ENCODE measurements at regions not wholly inside any gene's neighbourhood (a gene's known extent, or its start where the extent isn't known, plus 50 kb on each side); places are given as distances from the start of the nearest gene placed in this dataset.

- Histone ChIP-seq H3K27me3 (replicated peaks; ENCODE audit: insufficient read depth) (no peaks in the 10 kb centered on the region), H3K9me3 (ENCODE audit: low read depth) (no peaks in the 10 kb centered on the region), H3K9me2 (ENCODE audit: insufficient read depth) (no peaks in the 10 kb centered on the region), H3K36me3 (ENCODE audit: low read depth) (no peaks in the 10 kb centered on the region), H3K9ac (no peak overlapping the region), H3K4me2 (ENCODE audit: unreplicated experiment) (no peak overlapping the region), H3K79me2 (ENCODE audit: insufficient read depth) (no peaks in the 10 kb centered on the region), H3K4me3 (no peak overlapping the region), H3F3A (ENCODE audit: insufficient read depth) (no peaks in the 10 kb centered on the region), H4K20me1 (ENCODE audit: insufficient read depth) (no peaks in the 10 kb centered on the region), H3K27ac (no peak overlapping the region), H3K4me1 (ENCODE audit: insufficient read depth) (no peaks in the 10 kb centered on the region), H2AFZ (no peak overlapping the region)
- TF ChIP-seq EZH2phosphoT487 (IDR thresholded peaks at IDR 0.05; ENCODE audit: insufficient read depth, low read depth) (no peak), EZH2 (IDR thresholded peaks at IDR 0.05; ENCODE audit: insufficient read depth, poor library complexity, severe bottlenecking) (no peak)
- in situ Hi-C loops (cut with MboI) = no loop called here
- 53 to 58% methylated on average over 1 of the region's 1 CpG for WGBS, 2 experiments (ENCODE audit: low coverage in 1 of 2, low lambda C conversion rate in 2 of 2, missing lambda C conversion rate in 2 of 2)
- DNase-seq = no peak
Measured at GRCh38 chr4:79621061-79621460, 213.0 kb upstream of the GK2 start.

- no peak overlapping the region for H3K4me2 ChIP-seq (ENCODE audit: unreplicated experiment)
- no peak for TF ChIP-seq EZH2 (IDR thresholded peaks at IDR 0.05; ENCODE audit: insufficient read depth, poor library complexity, severe bottlenecking)
- no peak for TF ChIP-seq EZH2phosphoT487 (IDR thresholded peaks at IDR 0.05; ENCODE audit: insufficient read depth, low read depth)
- no peak overlapping the region for H2AFZ ChIP-seq
- H3K27me3 ChIP-seq (replicated peaks; ENCODE audit: insufficient read depth) = no peaks in the 10 kb centered on the region
- no peaks in the 10 kb centered on the region for H3K9me2 ChIP-seq (ENCODE audit: insufficient read depth)
- no peak overlapping the region for H3K4me3 ChIP-seq
- H3K9me3 ChIP-seq (ENCODE audit: low read depth) = no peaks in the 10 kb centered on the region
- no peak overlapping the region for H3K9ac ChIP-seq
- no peak for DNase-seq
- H4K20me1 ChIP-seq (ENCODE audit: insufficient read depth) = no peaks in the 10 kb centered on the region
- no peaks in the 10 kb centered on the region for H3K36me3 ChIP-seq (ENCODE audit: low read depth)
- H3K27ac ChIP-seq = no peak overlapping the region
- H3F3A ChIP-seq (ENCODE audit: insufficient read depth) = no peaks in the 10 kb centered on the region
- in situ Hi-C loops (cut with MboI) = no loop called here
- H3K4me1 ChIP-seq (ENCODE audit: insufficient read depth) = no peaks in the 10 kb centered on the region
- no peaks in the 10 kb centered on the region for H3K79me2 ChIP-seq (ENCODE audit: insufficient read depth)
Measured at GRCh38 chr4:79620617-79621016, 212.6 kb upstream of the GK2 start.

GRCh38 chr4:79613269-79613935 lies 205.4 kb upstream of the GK2 start:
- 54 to 55% methylated on average over 3 of the region's 3 CpGs for whole genome bisulfite sequencing, 2 experiments (ENCODE audit: low coverage in 1 of 2, low lambda C conversion rate in 2 of 2, missing lambda C conversion rate in 2 of 2)
- Histone ChIP-seq H3K4me1 (ENCODE audit: insufficient read depth) (no peaks in the 10 kb centered on the region), H3K27ac (no peak overlapping the region), H3K9ac (no peak overlapping the region), H4K20me1 (ENCODE audit: insufficient read depth) (no peaks in the 10 kb centered on the region), H3K9me2 (ENCODE audit: insufficient read depth) (no peaks in the 10 kb centered on the region), H3K36me3 (ENCODE audit: low read depth) (no peaks in the 10 kb centered on the region), H3K4me3 (no peak overlapping the region), H3K4me2 (ENCODE audit: unreplicated experiment) (no peak overlapping the region), H3K79me2 (ENCODE audit: insufficient read depth) (no peaks in the 10 kb centered on the region), H2AFZ (no peak overlapping the region), H3K27me3 (replicated peaks; ENCODE audit: insufficient read depth) (no peaks in the 10 kb centered on the region), H3F3A (ENCODE audit: insufficient read depth) (no peaks in the 10 kb centered on the region), H3K9me3 (ENCODE audit: low read depth) (no peaks in the 10 kb centered on the region)
- in situ Hi-C loops (cut with MboI) = no loop called here
- TF ChIP-seq EZH2phosphoT487 (IDR thresholded peaks at IDR 0.05; ENCODE audit: insufficient read depth, low read depth) (no peak), EZH2 (IDR thresholded peaks at IDR 0.05; ENCODE audit: insufficient read depth, poor library complexity, severe bottlenecking) (no peak)
- no peak for DNase-seq

- Histone ChIP-seq H3K4me2 (ENCODE audit: unreplicated experiment) (no peak overlapping the region), H3K4me3 (no peak overlapping the region), H3K9ac (no peak overlapping the region), H3K9me2 (ENCODE audit: insufficient read depth) (no peaks in the 10 kb centered on the region), H3K4me1 (ENCODE audit: insufficient read depth) (no peaks in the 10 kb centered on the region), H3K36me3 (ENCODE audit: low read depth) (no peaks in the 10 kb centered on the region), H3K27ac (no peak overlapping the region), H3K79me2 (ENCODE audit: insufficient read depth) (no peaks in the 10 kb centered on the region), H4K20me1 (ENCODE audit: insufficient read depth) (no peaks in the 10 kb centered on the region), H3K27me3 (replicated peaks; ENCODE audit: insufficient read depth) (no peaks in the 10 kb centered on the region), H3K9me3 (ENCODE audit: low read depth) (no peaks in the 10 kb centered on the region), H3F3A (ENCODE audit: insufficient read depth) (no peaks in the 10 kb centered on the region), H2AFZ (no peak overlapping the region)
- in situ Hi-C loops (cut with MboI) = no loop called here
- 64 to 66% methylated on average over 5 of the region's 5 CpGs for WGBS, 2 experiments (ENCODE audit: low coverage in 1 of 2, low lambda C conversion rate in 2 of 2, missing lambda C conversion rate in 2 of 2)
- TF ChIP-seq EZH2phosphoT487 (IDR thresholded peaks at IDR 0.05; ENCODE audit: insufficient read depth, low read depth) (no peak), EZH2 (IDR thresholded peaks at IDR 0.05; ENCODE audit: insufficient read depth, poor library complexity, severe bottlenecking) (no peak)
- DNase-seq = no peak
Measured at GRCh38 chr4:79611026-79611425, 203.0 kb upstream of the GK2 start.

GRCh38 chr4:79609817-79610216 lies 201.8 kb upstream of the GK2 start:
- no peak for TF ChIP-seq EZH2phosphoT487 (IDR thresholded peaks at IDR 0.05; ENCODE audit: insufficient read depth, low read depth)
- no peak for TF ChIP-seq EZH2 (IDR thresholded peaks at IDR 0.05; ENCODE audit: insufficient read depth, poor library complexity, severe bottlenecking)

More at GRCh38 chr4:79609817-79610216, 201.8 kb upstream of the GK2 start:
- Histone ChIP-seq H2AFZ (no peak overlapping the region), H3F3A (ENCODE audit: insufficient read depth) (no peaks in the 10 kb centered on the region), H3K9me2 (ENCODE audit: insufficient read depth) (no peaks in the 10 kb centered on the region), H3K27ac (no peak overlapping the region), H3K4me1 (ENCODE audit: insufficient read depth) (no peaks in the 10 kb centered on the region), H3K36me3 (ENCODE audit: low read depth) (no peaks in the 10 kb centered on the region), H3K9me3 (ENCODE audit: low read depth) (no peaks in the 10 kb centered on the region), H3K27me3 (replicated peaks; ENCODE audit: insufficient read depth) (no peaks in the 10 kb centered on the region), H3K79me2 (ENCODE audit: insufficient read depth) (no peaks in the 10 kb centered on the region), H3K9ac (no peak overlapping the region), H3K4me3 (no peak overlapping the region), H3K4me2 (ENCODE audit: unreplicated experiment) (no peak overlapping the region), H4K20me1 (ENCODE audit: insufficient read depth) (no peaks in the 10 kb centered on the region)
- DNase-seq = no peak
- WGBS, 2 experiments (ENCODE audit: low coverage in 1 of 2, low lambda C conversion rate in 2 of 2, missing lambda C conversion rate in 2 of 2) = 47 to 50% methylated on average over 2 of the region's 2 CpGs
- in situ Hi-C loops (cut with MboI) = no loop called here
